ENCODE measurements at regions not wholly inside any gene's neighbourhood (a gene's known extent, or its start where the extent isn't known, plus 50 kb on each side); places are given as distances from the start of the nearest gene placed in this dataset.
"Not testable (repeated sequence)": the region's sequence is repeated elsewhere in the genome, so short reads cannot be mapped to it uniquely, and the experiment has no call there.

GRCh38 chr2:242079792-242080191, 210.3 kb downstream of the RTP5 start:
- not testable (repeated sequence) for DNase-seq

- DNase-seq = not testable (repeated sequence)
Observed at GRCh38 chr2:242080575-242081214, 211.2 kb downstream of the RTP5 start.

GRCh38 chr2:242084034-242084433, 214.5 kb downstream of the RTP5 start:
- DNase-seq = not testable (repeated sequence)

- not testable (repeated sequence) for DNase-seq
Observed at GRCh38 chr2:242085024-242085674, 215.6 kb downstream of the RTP5 start.

- DNase-seq = no peak
Observed at GRCh38 chr2:242085941-242086621, 216.6 kb downstream of the RTP5 start.

GRCh38 chr2:242088044-242088443, 218.5 kb downstream of the RTP5 start:
- not testable (repeated sequence) for DNase-seq

- peak; percentile 92 for DNase-seq
Observed at GRCh38 chr2:242088471-242089212, 219.1 kb downstream of the RTP5 start.

GRCh38 chr2:242089213-242089549, 219.7 kb downstream of the RTP5 start:
- not testable (repeated sequence) for DNase-seq

- DNase-seq = not testable (repeated sequence)
Observed at GRCh38 chr2:242097278-242097677, 227.7 kb downstream of the RTP5 start.

- no peak for DNase-seq
Observed at GRCh38 chr2:242098034-242098433, 228.5 kb downstream of the RTP5 start.

- no peak for DNase-seq
Observed at GRCh38 chr2:242098445-242099128, 229.1 kb downstream of the RTP5 start.

GRCh38 chr2:242103093-242103492, 233.6 kb downstream of the RTP5 start:
- DNase-seq = not testable (repeated sequence)

- not testable (repeated sequence) for DNase-seq
Observed at GRCh38 chr2:242104202-242104956, 234.8 kb downstream of the RTP5 start.

- not testable (repeated sequence) for DNase-seq
Observed at GRCh38 chr2:242107065-242107464, 237.5 kb downstream of the RTP5 start.

GRCh38 chr2:242108797-242109500, 239.4 kb downstream of the RTP5 start:
- not testable (repeated sequence) for DNase-seq

GRCh38 chr2:242109819-242110218, 240.3 kb downstream of the RTP5 start:
- not testable (repeated sequence) for DNase-seq

- DNase-seq = not testable (repeated sequence)
Observed at GRCh38 chr2:242111954-242112353, 242.4 kb downstream of the RTP5 start.

- not testable (repeated sequence) for DNase-seq
Observed at GRCh38 chr2:242113492-242113891, 244.0 kb downstream of the RTP5 start.

GRCh38 chr2:242116676-242117075, 247.1 kb downstream of the RTP5 start:
- not testable (repeated sequence) for DNase-seq

GRCh38 chr2:242117305-242117704, 247.8 kb downstream of the RTP5 start:
- DNase-seq = not testable (repeated sequence)

GRCh38 chr2:242119682-242120081, 250.2 kb downstream of the RTP5 start:
- DNase-seq = not testable (repeated sequence)
